ENCODE measurements at regions not wholly inside any gene's neighbourhood (a gene's known extent, or its start where the extent isn't known, plus 50 kb on each side); places are given as distances from the start of the nearest gene placed in this dataset.

DNA sequence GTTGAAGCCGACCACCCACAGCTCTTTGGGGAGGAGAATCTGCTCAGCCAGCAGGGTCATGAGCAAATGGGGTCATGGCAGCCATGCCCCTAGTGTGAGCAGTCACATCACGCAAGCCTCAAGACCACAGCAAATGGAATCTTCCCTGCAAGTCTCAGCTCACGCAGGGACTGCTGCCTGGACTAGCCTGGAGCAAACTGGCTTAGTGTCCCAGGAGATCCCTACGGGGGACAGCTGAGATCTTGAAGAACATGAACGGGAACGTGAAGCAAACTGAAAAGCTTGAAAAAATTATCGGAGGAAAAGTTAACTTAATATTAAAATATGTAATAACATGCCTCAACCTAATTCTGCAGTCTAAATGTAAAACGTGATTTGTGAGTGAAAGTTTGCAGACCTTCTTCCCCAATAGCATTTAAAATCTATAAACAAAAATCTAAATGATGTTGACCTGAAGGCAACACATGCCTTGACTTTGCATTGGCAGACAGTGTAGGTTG, 118.4 kb downstream of the FAM124B start:
- no peak for TF ChIP-seq JUND (IDR thresholded peaks at IDR 0.05; ENCODE audit: low read depth)
- no peak for DNase-seq (ENCODE audit: low read depth in 1 of 2, low spot score in 1 of 2)
- in situ Hi-C loops (cut with HindIII; ENCODE audit: low pct_unique_long_range_greater_than_20kb, low sequenced_read_pairs): no loop called here

DNA sequence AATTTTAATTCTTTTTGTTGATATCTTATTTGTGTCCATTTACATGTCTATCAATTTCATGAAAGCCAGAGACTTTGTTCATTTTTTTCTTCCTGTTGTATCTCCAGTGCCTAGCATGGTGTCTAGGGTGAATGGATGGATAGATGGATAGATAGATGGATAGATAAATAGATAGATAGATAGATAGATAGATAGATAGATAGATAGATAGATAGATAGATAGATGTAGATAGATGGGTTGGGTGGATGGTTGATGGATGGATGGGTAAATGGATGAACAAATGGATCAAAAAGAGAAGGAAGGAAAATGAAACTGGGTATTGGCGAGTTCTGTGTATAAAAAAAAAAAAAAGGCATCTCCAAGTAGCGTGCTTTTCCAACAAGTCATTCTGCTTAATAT, 120.5 kb downstream of the FAM124B start:
- TF ChIP-seq JUND (IDR thresholded peaks at IDR 0.05; ENCODE audit: low read depth): no peak
- DNase-seq (ENCODE audit: low read depth in 1 of 2, low spot score in 1 of 2): no peak
- in situ Hi-C loops (cut with HindIII; ENCODE audit: low pct_unique_long_range_greater_than_20kb, low sequenced_read_pairs): no loop called here

DNA sequence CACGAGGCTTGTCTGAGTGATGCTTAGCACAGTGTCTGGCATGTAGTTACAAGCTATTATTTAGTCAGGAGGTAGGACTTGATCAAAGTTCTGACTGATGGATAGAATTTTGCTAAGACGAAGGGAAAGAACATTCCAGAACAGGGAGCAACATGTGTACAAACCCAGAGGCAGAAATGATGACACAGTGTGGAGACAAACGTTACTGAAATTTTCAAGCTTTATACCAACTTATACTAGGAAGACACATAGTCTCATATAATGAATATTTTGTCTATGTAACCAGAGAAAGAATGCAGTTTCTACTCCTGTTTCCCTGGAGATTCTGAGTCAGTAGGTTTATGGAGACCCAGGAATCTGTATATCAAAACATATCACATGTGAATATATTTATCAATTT, 123.4 kb downstream of the FAM124B start:
- DNase-seq (ENCODE audit: low read depth in 1 of 2, low spot score in 1 of 2): no peak
- in situ Hi-C loops (cut with HindIII; ENCODE audit: low pct_unique_long_range_greater_than_20kb, low sequenced_read_pairs): no loop called here
- no peak for TF ChIP-seq JUND (IDR thresholded peaks at IDR 0.05; ENCODE audit: low read depth)

DNA sequence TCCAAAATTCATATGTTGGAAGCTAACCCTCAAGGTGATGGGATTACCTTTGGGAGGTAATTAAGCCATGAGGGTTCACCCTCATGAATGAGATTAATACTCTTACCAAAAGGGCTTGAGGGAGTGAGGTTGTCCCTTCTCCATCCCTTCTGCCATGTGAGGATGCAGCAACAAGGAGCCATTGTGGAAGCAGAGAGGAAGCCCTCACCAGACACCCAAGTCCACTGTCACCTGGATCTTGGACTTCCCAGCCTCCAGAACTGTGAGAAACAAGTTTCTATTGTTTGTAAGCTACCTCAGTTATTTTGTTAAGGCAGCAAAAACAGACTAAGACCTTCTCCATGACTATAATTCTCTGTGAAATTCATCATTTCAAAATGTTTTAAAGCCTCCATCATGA, 125.7 kb downstream of the FAM124B start:
- in situ Hi-C loops (cut with HindIII; ENCODE audit: low pct_unique_long_range_greater_than_20kb, low sequenced_read_pairs): no loop called here
- TF ChIP-seq JUND (IDR thresholded peaks at IDR 0.05; ENCODE audit: low read depth): no peak
- DNase-seq (ENCODE audit: low read depth in 1 of 2, low spot score in 1 of 2): no peak

DNA sequence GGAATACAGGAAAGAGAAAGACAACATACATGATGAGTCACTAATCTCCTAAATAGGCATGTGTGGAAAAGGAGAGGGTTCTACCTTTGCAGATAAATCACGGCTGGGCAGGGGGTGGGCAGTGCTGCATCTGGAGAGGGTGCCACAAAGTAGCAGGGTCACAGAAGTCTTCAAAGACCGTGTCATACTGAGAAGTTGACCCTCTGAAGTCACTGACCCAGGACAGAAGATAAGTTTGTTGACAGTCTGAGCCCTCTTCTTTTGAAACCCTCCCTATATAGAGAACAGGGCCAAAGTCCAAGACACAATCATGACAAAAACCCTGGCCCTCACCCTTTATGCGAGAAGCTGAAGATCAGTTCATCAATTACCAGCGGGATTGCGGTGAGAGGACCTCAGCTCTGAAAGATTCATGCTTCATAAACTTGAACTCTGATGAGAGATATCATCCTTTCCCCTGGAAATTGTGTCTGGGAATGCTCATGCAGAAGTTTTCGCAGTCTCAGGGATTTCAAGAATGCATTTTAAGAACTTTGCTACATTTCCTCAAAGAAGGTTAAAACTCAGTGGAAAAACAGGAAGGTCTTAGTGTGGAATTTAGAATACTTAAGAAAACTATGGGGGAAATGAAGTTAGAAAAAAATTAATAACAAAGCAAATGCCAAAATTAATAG, 129.5 kb downstream of the FAM124B start:
- TF ChIP-seq JUND (IDR thresholded peaks at IDR 0.05; ENCODE audit: low read depth): no peak
- in situ Hi-C loops (cut with HindIII; ENCODE audit: low pct_unique_long_range_greater_than_20kb, low sequenced_read_pairs): no loop called here
- no peak for DNase-seq (ENCODE audit: low read depth in 1 of 2, low spot score in 1 of 2)

DNA sequence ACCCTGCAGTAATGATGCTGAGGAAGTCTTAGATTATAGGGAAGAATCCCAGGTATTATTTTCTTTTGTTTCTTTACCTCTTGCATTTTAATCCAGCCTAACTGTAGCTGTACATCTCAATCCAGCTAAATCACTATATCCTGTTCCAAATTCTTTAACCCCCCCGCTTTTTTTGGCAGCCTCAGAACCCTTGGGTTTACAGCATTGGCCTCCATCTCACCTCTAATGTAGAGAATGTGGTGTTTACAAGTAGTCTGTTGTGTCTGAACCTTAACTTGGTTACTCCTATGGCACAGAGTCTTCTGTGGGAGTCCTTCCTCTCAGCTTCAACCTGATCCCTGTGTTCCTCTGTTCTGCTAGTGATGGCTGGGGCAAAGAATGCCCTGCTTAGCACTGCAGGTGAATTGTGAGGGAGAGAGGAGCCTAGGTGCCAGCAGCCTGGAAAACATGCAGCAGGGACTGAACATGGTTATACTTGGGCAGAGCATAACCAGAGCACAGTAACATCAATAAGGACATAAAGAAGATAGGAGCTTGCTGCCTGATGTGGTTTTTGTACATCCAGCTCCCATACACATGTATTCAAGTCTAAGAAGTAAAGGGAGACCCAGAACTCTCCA, 130.2 kb downstream of the FAM124B start:
- DNase-seq (ENCODE audit: low read depth in 1 of 2, low spot score in 1 of 2): no peak
- no peak for TF ChIP-seq JUND (IDR thresholded peaks at IDR 0.05; ENCODE audit: low read depth)
- in situ Hi-C loops (cut with HindIII; ENCODE audit: low pct_unique_long_range_greater_than_20kb, low sequenced_read_pairs): no loop called here

DNA sequence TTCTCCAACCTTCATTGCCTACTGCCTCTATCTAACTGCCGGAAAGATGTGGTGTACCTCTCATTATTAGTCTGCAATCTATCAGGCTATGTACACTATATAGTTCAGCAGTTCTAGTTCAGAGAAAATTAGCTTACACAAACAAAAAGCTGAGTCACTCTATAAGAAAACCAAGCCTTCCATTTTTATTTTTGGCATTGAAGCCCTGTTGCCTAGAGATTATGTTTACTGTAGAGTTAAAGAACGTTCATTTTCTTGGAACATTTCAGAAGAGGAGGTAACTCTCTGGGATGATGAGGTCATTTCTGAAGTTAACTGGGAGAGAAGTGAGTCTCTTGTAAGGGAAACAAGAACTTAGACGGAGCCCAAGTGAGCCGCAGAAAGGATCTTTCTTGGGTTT, 133.5 kb downstream of the FAM124B start:
- TF ChIP-seq JUND (IDR thresholded peaks at IDR 0.05; ENCODE audit: low read depth): no peak
- peak in 1 of 2 experiments; percentile 30 for DNase-seq (ENCODE audit: low read depth in 1 of 2, low spot score in 1 of 2)
- in situ Hi-C loops (cut with HindIII; ENCODE audit: low pct_unique_long_range_greater_than_20kb, low sequenced_read_pairs): no loop called here

DNA sequence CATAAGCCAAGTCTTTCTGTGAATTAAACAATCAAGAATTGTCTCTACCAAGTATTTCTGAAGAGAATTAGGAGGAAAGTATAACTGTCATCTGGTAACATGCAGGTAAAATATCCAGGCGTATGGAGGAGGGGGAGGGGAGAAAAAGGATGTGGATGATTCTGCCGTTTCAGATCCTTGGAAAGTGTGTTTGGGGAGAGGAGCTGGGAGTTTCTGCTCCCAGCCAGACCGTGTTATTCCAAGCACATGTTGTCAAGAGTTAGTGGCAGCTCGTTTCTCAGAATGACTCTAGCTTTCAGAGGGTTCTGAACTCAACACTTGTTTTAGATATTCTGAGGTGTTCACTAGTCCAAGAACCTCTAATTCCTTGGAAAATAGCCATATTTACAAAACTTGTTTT, 137.6 kb downstream of the FAM124B start:
- in situ Hi-C loops (cut with HindIII; ENCODE audit: low pct_unique_long_range_greater_than_20kb, low sequenced_read_pairs): no loop called here

DNA sequence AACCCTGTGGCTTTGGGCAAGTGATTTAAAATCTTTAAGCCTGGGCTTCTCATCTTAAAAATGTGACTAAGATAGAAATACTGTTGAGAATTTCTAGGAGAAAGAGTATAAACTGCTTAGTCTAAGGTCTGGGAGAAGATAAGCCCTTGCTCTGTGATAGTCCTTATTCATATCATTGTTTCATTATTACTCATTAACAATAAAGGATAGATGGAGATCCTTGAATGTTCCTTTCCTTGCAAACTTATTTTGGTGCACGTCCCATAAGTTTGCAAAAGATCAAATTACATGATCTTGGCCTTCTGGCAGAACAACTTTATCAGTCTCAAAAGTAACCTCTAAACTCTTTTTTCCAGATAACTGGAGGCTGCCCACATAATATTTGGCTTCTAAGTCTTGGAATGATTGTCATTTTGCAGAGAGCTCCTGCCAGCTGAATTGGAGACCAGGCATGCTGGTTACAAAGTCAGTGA, 138.3 kb downstream of the FAM124B start:
- no peak for DNase-seq (ENCODE audit: low read depth in 1 of 2, low spot score in 1 of 2)
- no peak for TF ChIP-seq JUND (IDR thresholded peaks at IDR 0.05; ENCODE audit: low read depth)
- in situ Hi-C loops (cut with HindIII; ENCODE audit: low pct_unique_long_range_greater_than_20kb, low sequenced_read_pairs): no loop called here

More for the DNA sequence above, 137.6 kb downstream of the FAM124B start:
- no peak for TF ChIP-seq JUND (IDR thresholded peaks at IDR 0.05; ENCODE audit: low read depth)
- DNase-seq (ENCODE audit: low read depth in 1 of 2, low spot score in 1 of 2): no peak

DNA sequence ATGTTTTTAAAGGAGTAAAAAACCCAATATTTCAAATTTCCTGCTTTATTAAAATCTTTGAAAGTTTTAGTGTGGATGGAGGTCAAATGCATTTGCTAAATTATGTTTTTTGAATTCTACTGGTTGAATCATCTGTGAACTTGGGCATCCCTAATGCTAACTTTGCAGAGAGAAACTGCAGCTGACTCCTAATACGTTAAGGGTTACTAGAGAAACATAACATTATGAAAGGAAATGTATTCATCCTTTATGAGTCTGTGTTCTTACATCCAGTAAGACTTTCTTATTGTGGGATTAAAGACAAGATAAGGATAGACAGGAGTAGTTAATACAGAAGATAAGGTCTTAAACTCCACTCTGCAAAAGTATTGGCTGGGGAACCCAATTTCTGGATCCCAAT, 140.6 kb downstream of the FAM124B start:
- DNase-seq (ENCODE audit: low read depth in 1 of 2, low spot score in 1 of 2): no peak
- in situ Hi-C loops (cut with HindIII; ENCODE audit: low pct_unique_long_range_greater_than_20kb, low sequenced_read_pairs): no loop called here
- no peak for TF ChIP-seq JUND (IDR thresholded peaks at IDR 0.05; ENCODE audit: low read depth)

DNA sequence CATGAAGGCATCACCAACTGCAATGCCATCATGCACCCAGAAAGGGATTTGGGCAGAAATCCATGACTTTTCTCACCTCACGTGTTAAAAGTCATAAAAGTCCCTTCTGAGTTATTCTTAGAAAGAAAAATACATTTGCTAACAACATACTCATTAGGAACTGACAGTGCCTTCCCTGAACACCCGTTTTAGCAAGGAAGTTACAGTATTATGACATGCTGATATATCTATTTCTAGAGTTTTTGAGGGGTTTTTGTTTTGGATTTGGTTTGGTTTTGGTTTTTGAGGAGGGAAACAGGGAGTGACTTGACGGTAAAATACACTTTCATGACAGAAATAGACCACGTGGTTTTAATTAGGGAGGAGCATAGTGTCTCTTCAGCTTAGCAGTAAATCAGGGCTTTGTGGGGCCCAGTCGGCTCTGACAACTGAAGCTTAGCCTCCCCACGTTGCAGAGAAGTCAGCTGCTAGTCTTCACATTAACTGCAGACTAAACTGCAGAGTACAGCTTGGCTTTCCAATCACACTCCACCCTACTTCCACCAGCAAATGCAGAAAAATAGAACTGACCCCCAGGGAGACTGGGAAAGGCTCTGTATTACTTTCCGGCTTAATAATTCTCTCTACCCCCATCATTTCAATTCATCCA, 141.4 kb downstream of the FAM124B start:
- in situ Hi-C loops (cut with HindIII; ENCODE audit: low pct_unique_long_range_greater_than_20kb, low sequenced_read_pairs): no loop called here
- no peak for DNase-seq (ENCODE audit: low read depth in 1 of 2, low spot score in 1 of 2)
- TF ChIP-seq JUND (IDR thresholded peaks at IDR 0.05; ENCODE audit: low read depth): no peak

DNA sequence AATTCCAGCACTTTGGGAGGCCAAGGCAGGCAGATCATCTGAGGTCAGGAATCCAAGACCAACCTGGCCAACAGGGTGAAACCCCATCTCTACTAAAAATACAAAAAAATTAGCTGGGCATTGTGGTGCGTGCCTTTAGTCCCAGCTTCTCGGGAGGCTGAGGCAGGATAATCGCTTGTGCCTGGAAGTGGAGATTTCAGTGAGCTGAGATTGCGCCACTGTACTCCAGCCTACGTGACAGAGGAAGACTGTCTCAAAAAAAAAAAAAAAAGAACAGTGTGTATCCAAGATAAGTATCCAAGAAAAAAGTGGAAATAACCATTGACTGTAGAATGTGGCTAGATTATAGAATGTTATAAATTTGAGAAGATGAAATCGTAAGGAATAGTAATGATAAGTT, 142.1 kb downstream of the FAM124B start:
- in situ Hi-C loops (cut with HindIII; ENCODE audit: low pct_unique_long_range_greater_than_20kb, low sequenced_read_pairs): no loop called here
- no peak for DNase-seq (ENCODE audit: low read depth in 1 of 2, low spot score in 1 of 2)
- no peak for TF ChIP-seq JUND (IDR thresholded peaks at IDR 0.05; ENCODE audit: low read depth)

DNA sequence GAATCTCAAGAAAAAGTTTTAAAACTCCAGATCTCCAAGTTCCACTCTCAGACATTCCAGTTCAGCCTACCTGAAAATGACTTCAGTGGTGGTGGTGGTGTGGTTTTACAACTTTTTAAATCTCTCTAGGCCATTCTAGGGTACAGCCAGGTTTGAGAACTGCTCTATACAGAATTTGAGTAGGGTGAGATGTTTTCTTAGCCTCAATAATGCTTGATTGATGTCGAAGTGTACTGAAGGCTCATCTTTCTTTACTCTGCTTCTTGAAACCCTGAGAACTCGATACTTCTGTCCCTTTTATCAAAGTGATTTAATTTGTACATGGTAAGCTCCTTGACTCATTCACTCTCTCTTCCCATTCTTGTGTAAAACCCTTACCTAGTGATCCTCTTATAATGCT, 143.8 kb downstream of the FAM124B start:
- in situ Hi-C loops (cut with HindIII; ENCODE audit: low pct_unique_long_range_greater_than_20kb, low sequenced_read_pairs): no loop called here
- DNase-seq (ENCODE audit: low read depth in 1 of 2, low spot score in 1 of 2): no peak

More for the DNA sequence above, 143.8 kb downstream of the FAM124B start:
- no peak for TF ChIP-seq JUND (IDR thresholded peaks at IDR 0.05; ENCODE audit: low read depth)

All from T47D (cell line).